ENCODE measurements at regions not wholly inside any gene's neighbourhood (a gene's known extent, or its start where the extent isn't known, plus 50 kb on each side); places are given as distances from the start of the nearest gene placed in this dataset.

- TF ChIP-seq SIN3A (IDR thresholded peaks at IDR 0.05; ENCODE audit: borderline replicate concordance, insufficient read depth, low read depth, low read length), result no peak
- TF ChIP-seq REST (IDR thresholded peaks at IDR 0.05; ENCODE audit: insufficient read depth in 1 of 2, low read depth in 2 of 2, low read length in 1 of 2), result no peak
- TF ChIP-seq TCF7L2 (IDR thresholded peaks at IDR 0.05; ENCODE audit: low read depth, low read length), result no peak
- TF ChIP-seq POLR2AphosphoS5 (IDR thresholded peaks at IDR 0.05; ENCODE audit: low read depth, low read length), result no peak
- TF ChIP-seq CTCF (IDR thresholded peaks at IDR 0.05), result no peak
- intact Hi-C loops (cut with micrococcal nuclease; ENCODE audit: unreplicated experiment), result no loop called here
- ChIA-PET POLR2A (interaction anchor here (0.6 kb wide), 1 partner anchor 975 kb away, joined by 3 read pairs; no protein-coding TSS in a partner anchor), CTCF (no interaction called here)
- BruUV-seq (replicated peaks), result no TSS peak
- Histone ChIP-seq H3K4me3 (ENCODE audit: low read depth in 2 of 2, low read length in 2 of 2) (no peak overlapping the region), H3K27ac (ENCODE audit: low read length) (no peak overlapping the region), H3K27me3 (ENCODE audit: control insufficient read depth, insufficient read depth, low read length) (no peaks in the 10 kb centered on the region), H3K36me3 (ENCODE audit: control insufficient read depth, insufficient read depth, low read length) (no peaks in the 10 kb centered on the region), H3K9me3 (ENCODE audit: control insufficient read depth, insufficient read depth, low read depth, low read length) (no peaks in the 10 kb centered on the region), H3K4me1 (ENCODE audit: control insufficient read depth, insufficient read depth, low read length) (no peaks in the 10 kb centered on the region)
- ATAC-seq (no peak), DNase-seq (ENCODE audit: low read depth, low spot score) (no peak)
- in situ Hi-C loops (cut with HindIII; ENCODE audit: low pct_unique_long_range_greater_than_20kb, low sequenced_read_pairs), result no loop called here
Measured at GRCh38 chr4:65971686-65972085, 301.4 kb upstream of the EPHA5 start.

GRCh38 chr4:65968831-65969558, 298.7 kb upstream of the EPHA5 start:
- ChIA-PET POLR2A (no interaction called here), CTCF (no interaction called here)
- TF ChIP-seq TCF7L2 (IDR thresholded peaks at IDR 0.05; ENCODE audit: low read depth, low read length), result no peak
- no peak for TF ChIP-seq CTCF (IDR thresholded peaks at IDR 0.05)
- no peak for TF ChIP-seq REST (IDR thresholded peaks at IDR 0.05; ENCODE audit: insufficient read depth in 1 of 2, low read depth in 2 of 2, low read length in 1 of 2)
- Histone ChIP-seq H3K4me3 (ENCODE audit: low read depth in 2 of 2, low read length in 2 of 2) (no peak overlapping the region), H3K9me3 (ENCODE audit: control insufficient read depth, insufficient read depth, low read depth, low read length) (no peaks in the 10 kb centered on the region), H3K27me3 (ENCODE audit: control insufficient read depth, insufficient read depth, low read length) (no peaks in the 10 kb centered on the region), H3K27ac (ENCODE audit: low read length) (no peak overlapping the region), H3K4me1 (ENCODE audit: control insufficient read depth, insufficient read depth, low read length) (no peaks in the 10 kb centered on the region), H3K36me3 (ENCODE audit: control insufficient read depth, insufficient read depth, low read length) (no peaks in the 10 kb centered on the region)
- intact Hi-C loops (cut with micrococcal nuclease; ENCODE audit: unreplicated experiment), result no loop called here
- ATAC-seq (no peak), DNase-seq (ENCODE audit: low read depth, low spot score) (no peak)
- in situ Hi-C loops (cut with HindIII; ENCODE audit: low pct_unique_long_range_greater_than_20kb, low sequenced_read_pairs), result no loop called here
- BruUV-seq (replicated peaks), result no TSS peak

Measured in Panc1 (cell line).